Liver (tissue), 8 donors: ENCODE measurements at regions not wholly inside any gene's neighbourhood (a gene's known extent, or its start where the extent isn't known, plus 50 kb on each side); places are given as distances from the start of the nearest gene placed in this dataset.

Experiments used
- DNase-seq: peaks from one replicate; pipeline ENCODE4 v3.0.0-alpha.2; 2017; ENCODE audit warnings: low spot score
- H3K27ac ChIP-seq, 2 donors: one replicate each; pipeline ENCODE4 v1.7.0; 2013; ENCODE audit warnings: inconsistent platforms in 2 of 2, low read length in 2 of 2, control low read depth in 1 of 2, low read depth in 1 of 2, mild to moderate bottlenecking in 1 of 2
- H3K27me3 ChIP-seq, 4 donors: one replicate each; pipeline versions ENCODE4 v1.6.1 to v1.7.0; 2013; ENCODE audit warnings: low read length in 3 of 4, inconsistent platforms in 1 of 4, mild to moderate bottlenecking in 1 of 4, moderate library complexity in 1 of 4; ENCODE audit not compliant: control insufficient read depth in 4 of 4, insufficient read depth in 4 of 4
- H3K36me3 ChIP-seq, 4 donors: one replicate each; pipeline versions ENCODE4 v1.6.1 to v1.7.0; 2013; ENCODE audit warnings: low read length in 3 of 4, mild to moderate bottlenecking in 3 of 4, low read depth in 1 of 4, moderate library complexity in 1 of 4; ENCODE audit not compliant: control insufficient read depth in 4 of 4, insufficient read depth in 3 of 4
- H3K4me1 ChIP-seq, 4 donors: one replicate each; pipeline versions ENCODE4 v1.6.1 to v1.7.0; 2013; ENCODE audit warnings: low read length in 3 of 4, mild to moderate bottlenecking in 3 of 4, moderate library complexity in 1 of 4; ENCODE audit not compliant: control insufficient read depth in 4 of 4, insufficient read depth in 4 of 4
- H3K4me3 ChIP-seq, 3 donors: one replicate each; pipeline versions ENCODE4 v1.6.1 to v1.7.0; 2013; ENCODE audit warnings: low read length in 3 of 3, control low read depth in 1 of 3, low read depth in 1 of 3, mild to moderate bottlenecking in 1 of 3
- H3K9ac ChIP-seq, 2 donors: one replicate each; pipeline ENCODE4 v1.7.0; 2013; ENCODE audit warnings: low read length in 2 of 2, mild to moderate bottlenecking in 2 of 2, moderate library complexity in 2 of 2, control low read depth in 1 of 2, low read depth in 1 of 2
- H3K9me3 ChIP-seq, 4 donors: one replicate each; pipeline versions ENCODE4 v1.6.1 to v1.7.0; 2013; ENCODE audit warnings: low read length in 3 of 4; ENCODE audit not compliant: control insufficient read depth in 4 of 4
- ATF3 ChIP-seq: IDR thresholded peaks from 2 replicates; pipeline ENCODE4 v1.6.1; 2016; ENCODE audit warnings: antibody characterized with exemption
- EGR1 ChIP-seq, 2 donors: IDR thresholded peaks; 2 replicates each; pipeline ENCODE4 v1.6.1; 2016 to 2018; ENCODE audit warnings: antibody characterized with exemption in 2 of 2, low read depth in 2 of 2
- FOXA2 ChIP-seq: IDR thresholded peaks from 2 replicates; pipeline ENCODE4 v1.6.1; 2016; ENCODE audit warnings: antibody characterized with exemption
- HNF4A ChIP-seq, 2 donors: conservative IDR thresholded peaks; 2 replicates each; pipeline ENCODE4 v1.6.1; 2016; ENCODE audit warnings: antibody characterized with exemption in 2 of 2, mild to moderate bottlenecking in 2 of 2
- NR2F2 ChIP-seq: IDR thresholded peaks from 2 replicates; pipeline ENCODE4 v1.6.1; 2016; ENCODE audit warnings: antibody characterized with exemption
- RAD21 ChIP-seq, 2 donors: IDR thresholded peaks; 2 replicates each; pipeline ENCODE4 v1.6.1; 2016; ENCODE audit warnings: antibody characterized with exemption in 2 of 2, mild to moderate bottlenecking in 2 of 2
- REST ChIP-seq: IDR thresholded peaks from 2 replicates; pipeline ENCODE4 v1.6.1; 2016; ENCODE audit warnings: antibody characterized with exemption, mild to moderate bottlenecking
- YY1 ChIP-seq: IDR thresholded peaks from 2 replicates; pipeline ENCODE4 v1.6.1; 2016; ENCODE audit warnings: antibody characterized with exemption, mild to moderate bottlenecking
- ZBTB33 ChIP-seq: IDR thresholded peaks from 2 replicates; pipeline ENCODE4 v1.6.1; 2016; ENCODE audit warnings: antibody characterized with exemption
- WGBS: extraction: QIAGEN DNeasy Blood & Tissue Kit; methylation state at CpG from one replicate; pipeline ENCODE4 v1.1.7; 2013; 5-methylcytosine and 5-hydroxymethylcytosine counted together
- TF ChIP-seq, protein P1 (sequence below): fragments of 150-350 bp; IDR thresholded peaks from 2 replicates; pipeline ENCODE4 v1.5.1; 2017; ENCODE audit warnings: improper control_type of control experiment, low read depth, low read length; ENCODE audit not compliant: missing input control
- donor health status: healthy.
- donor health status: healthy.
- donor health status: healthy.
- donor health status: healthy.
- donor health status: healthy.

GRCh38 chr9:127555840-127556820 lies 55.9 kb upstream of the STXBP1 start:
- Histone ChIP-seq H3K9ac (no peak overlapping the region), H3K4me1 (peaks cover 0 to 10% (median 2%) of the 10 kb centered on the region in 4 donors), H3K4me3 (no peak overlapping the region), H3K27me3 (no peaks in the 10 kb centered on the region), H3K36me3 (no peaks in the 10 kb centered on the region), H3K27ac (peak overlapping the region; percentile 69 to 75), H3K9me3 (no peaks in the 10 kb centered on the region)
- no peak for DNase-seq
- TF ChIP-seq NR2F2 = no peak
- TF ChIP-seq FOXA2 = no peak
- TF ChIP-seq ATF3 = no peak
- TF ChIP-seq YY1 = no peak
- WGBS = 63% methylated on average over 13 of the region's 13 CpGs

- no peaks in the 10 kb centered on the region for H3K9me3 ChIP-seq
- 75% methylated on average over 4 of the region's 4 CpGs for WGBS
- H3K27ac ChIP-seq = peak overlapping the region; percentile 25 to 47
- H3K4me1 ChIP-seq = peaks cover 0 to 10% (median 2%) of the 10 kb centered on the region in 4 donors
- H3K36me3 ChIP-seq = no peaks in the 10 kb centered on the region
- TF ChIP-seq RAD21 (IDR thresholded peaks at IDR 0.05) (no peak), EGR1 (IDR thresholded peaks at IDR 0.05; ENCODE audit: low read depth in 2 of 2) (no peak), ZBTB33 (no peak), HNF4A (conservative IDR thresholded peaks at IDR 0.05) (no peak), REST (no peak)
- TF ChIP-seq, protein P1, sequence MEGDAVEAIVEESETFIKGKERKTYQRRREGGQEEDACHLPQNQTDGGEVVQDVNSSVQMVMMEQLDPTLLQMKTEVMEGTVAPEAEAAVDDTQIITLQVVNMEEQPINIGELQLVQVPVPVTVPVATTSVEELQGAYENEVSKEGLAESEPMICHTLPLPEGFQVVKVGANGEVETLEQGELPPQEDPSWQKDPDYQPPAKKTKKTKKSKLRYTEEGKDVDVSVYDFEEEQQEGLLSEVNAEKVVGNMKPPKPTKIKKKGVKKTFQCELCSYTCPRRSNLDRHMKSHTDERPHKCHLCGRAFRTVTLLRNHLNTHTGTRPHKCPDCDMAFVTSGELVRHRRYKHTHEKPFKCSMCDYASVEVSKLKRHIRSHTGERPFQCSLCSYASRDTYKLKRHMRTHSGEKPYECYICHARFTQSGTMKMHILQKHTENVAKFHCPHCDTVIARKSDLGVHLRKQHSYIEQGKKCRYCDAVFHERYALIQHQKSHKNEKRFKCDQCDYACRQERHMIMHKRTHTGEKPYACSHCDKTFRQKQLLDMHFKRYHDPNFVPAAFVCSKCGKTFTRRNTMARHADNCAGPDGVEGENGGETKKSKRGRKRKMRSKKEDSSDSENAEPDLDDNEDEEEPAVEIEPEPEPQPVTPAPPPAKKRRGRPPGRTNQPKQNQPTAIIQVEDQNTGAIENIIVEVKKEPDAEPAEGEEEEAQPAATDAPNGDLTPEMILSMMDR = no peak
- no peak overlapping the region for H3K9ac ChIP-seq
- no peak for DNase-seq
- no peaks in the 10 kb centered on the region for H3K27me3 ChIP-seq
- H3K4me3 ChIP-seq = no peak overlapping the region
Observed at GRCh38 chr9:127556871-127557270, 55.2 kb upstream of the STXBP1 start.
